Right forelimb (tissue), 1 donor: ENCODE measurements at regions not wholly inside any gene's neighbourhood (a gene's known extent, or its start where the extent isn't known, plus 50 kb on each side); places are given as distances from the start of the nearest gene placed in this dataset.
"Not testable (repeated sequence)": the region's sequence is repeated elsewhere in the genome, so short reads cannot be mapped to it uniquely, and the experiment has no call there.

Source experiments
- DNase-seq: peaks from one replicate; pipeline ENCODE4 v3.0.0-alpha.2; 2018

DNA sequence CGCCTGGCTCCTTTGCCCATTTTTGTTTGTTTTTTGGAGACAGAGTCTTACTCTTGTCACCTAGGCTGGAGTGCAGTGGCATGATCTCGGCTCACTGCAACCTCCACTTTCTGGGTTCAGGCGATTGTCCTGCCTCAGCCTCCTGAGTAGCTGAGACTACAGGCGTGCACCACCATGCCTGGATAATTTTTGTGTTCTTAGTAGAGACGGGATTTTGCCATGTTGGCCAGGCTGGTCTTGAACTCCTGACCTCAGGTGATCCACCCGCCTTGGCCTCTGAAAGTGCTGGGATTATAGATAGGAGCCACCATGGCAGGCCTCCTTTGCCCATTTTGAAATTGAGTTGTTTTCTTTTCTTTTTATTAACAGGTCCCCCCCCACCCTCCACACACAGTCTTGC, 89.4 kb upstream of the TPTE start:
- DNase-seq, result not testable (repeated sequence)

DNA sequence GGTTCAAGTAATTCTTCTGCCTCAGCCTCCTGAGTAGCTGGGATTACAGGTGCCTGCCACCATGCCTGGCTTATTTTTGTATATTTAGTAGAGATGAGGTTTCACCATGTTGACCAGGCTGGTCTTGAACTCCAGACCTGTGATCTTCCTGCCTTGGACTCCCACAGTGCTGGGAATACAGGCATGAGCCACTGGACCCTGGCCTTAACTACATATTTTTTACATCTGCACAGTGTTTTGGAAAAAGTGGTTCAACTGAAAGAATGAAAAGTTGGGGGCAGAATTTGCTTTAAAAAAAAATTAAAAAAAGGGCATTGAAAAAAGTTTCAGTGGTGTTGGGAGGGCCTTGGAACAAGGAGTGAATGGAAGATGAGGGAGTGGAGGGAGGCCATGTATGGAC, 88.9 kb upstream of the TPTE start:
- DNase-seq, result not testable (repeated sequence)

DNA sequence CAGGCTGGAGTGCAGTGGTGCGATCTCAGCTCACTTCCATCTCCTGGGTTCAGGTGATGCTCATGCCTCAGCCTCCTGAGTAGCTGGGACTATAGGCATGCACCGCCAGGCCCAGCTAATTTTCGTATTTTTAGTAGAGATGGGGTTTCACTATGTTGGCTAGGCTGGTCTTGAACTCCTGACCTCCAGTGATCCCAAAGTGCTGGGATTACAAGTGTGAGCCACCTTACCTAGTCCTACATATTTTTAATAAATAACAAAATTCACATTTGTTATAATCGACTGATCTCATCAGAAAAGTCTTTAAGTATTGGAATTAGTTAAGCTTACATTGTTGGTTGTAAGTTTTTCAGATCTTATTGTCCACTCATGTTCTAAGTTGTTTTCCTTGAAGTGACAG, 83.4 kb upstream of the TPTE start:
- DNase-seq, result not testable (repeated sequence)

DNA sequence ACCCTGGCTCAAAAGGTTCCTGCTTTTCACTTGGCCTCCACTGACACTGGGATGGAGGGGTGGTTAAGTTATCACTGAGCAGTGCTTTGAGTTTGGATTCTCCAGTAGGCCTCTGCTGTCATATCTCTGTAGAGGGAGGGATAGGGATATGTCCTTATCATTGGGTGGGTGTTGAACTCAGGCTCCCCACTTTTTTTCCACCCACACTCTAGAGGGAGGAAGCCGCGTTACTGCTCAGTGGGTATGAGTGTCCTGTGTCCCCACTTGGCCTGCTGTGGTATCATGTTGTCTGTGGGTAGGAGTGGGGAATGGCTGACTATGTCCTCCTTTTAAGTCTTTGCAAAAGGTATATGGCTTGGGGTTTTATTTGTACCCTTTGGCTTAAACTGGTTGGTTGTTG, 80.7 kb upstream of the TPTE start:
- DNase-seq, result not testable (repeated sequence)

DNA sequence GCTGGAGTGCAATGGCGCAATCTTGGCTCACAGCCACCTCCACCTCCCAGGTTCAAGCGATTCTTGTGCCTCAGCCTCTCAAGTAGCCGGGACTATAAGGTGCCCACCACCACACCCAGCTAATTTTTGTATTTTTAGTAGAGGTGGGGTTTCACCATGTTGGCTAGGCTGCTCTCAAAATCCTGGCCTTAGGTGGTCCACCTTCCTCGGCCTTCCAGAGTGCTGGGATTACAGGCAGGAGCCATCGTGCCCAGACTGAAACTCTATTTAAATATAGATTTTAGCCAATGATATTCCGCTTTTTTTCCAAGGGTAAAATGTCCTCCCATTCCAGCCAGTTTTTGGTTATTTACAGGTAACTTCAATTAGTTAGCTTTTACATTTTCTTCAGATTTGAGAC, 79.4 kb upstream of the TPTE start:
- DNase-seq, result not testable (repeated sequence)

DNA sequence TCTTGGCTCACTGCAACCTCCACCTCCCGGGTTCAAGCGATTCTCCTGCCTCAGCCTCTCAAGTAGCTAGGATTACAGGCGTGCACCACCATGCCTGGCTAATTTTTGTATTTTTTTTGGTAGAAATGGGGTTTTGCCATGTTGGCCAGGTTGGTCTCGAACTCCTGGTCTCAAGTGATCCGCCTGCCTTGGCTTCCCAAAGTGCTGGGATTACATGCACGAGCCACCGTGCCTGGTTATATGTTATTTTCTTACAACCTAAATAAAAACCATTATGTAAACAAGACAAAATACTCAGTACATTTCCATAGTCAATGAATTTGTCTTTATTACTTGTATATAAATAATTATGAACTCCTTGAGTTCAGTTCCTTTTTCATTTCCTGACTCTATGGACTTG, 75.7 kb upstream of the TPTE start:
- not testable (repeated sequence) for DNase-seq

DNA sequence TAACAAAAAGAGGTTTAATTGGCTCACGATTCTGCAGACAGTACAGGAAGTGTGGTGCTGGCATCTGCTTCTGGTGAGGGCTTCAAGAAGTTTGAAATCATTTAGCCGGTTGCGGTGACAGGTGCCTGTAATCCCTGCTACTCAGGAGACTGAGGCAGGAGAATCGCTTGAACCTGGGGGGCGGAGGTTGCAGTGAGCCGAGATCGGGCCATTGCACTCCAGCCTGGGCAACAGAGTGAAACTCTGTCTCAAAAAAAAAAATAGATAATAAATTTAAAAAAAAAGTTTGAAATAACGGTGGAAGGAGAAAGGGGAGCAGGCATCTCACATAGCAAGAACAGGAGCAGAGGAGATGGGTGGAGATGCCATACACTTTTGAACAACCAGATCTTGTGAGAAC, 71.9 kb upstream of the TPTE start:
- DNase-seq, result not testable (repeated sequence)

DNA sequence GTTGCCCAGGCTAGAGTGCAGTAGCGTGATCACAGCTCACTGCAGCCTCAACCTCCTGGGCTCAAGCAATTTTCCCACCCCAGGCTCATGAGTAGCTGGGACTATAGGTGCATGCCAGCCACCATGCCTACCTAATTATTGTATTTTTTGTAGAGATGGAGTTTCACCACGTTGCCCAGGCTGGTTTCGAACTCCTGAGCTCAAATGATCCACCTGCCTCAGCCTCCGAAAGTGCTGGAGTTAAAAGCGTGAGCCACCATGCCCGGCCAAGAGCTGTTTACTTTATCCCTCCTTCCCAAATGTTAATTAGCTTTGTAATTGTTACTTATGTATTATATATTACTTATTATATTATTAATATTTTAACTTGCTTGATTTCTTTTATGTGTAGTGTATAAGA, 70.1 kb upstream of the TPTE start:
- DNase-seq, result not testable (repeated sequence)

DNA sequence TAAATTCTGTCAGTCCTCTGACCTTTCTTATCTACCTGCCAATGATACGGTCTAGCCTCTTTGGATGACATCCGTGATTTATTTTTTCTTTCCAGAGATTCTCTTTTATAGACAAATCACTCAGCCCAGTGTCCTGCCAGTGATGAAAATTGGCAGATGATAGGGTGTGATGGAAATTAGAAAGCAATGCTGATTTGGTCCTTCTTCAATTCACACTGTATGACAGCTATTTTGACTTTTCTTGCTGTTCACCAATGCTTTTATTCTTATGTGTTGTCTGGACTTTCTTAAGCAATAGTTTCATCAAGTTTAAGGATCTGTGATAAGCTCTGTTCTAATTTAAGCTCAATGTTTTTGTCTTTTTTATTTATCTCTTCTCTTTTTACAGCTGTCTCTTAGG, 63.6 kb upstream of the TPTE start:
- DNase-seq, result not testable (repeated sequence)

DNA sequence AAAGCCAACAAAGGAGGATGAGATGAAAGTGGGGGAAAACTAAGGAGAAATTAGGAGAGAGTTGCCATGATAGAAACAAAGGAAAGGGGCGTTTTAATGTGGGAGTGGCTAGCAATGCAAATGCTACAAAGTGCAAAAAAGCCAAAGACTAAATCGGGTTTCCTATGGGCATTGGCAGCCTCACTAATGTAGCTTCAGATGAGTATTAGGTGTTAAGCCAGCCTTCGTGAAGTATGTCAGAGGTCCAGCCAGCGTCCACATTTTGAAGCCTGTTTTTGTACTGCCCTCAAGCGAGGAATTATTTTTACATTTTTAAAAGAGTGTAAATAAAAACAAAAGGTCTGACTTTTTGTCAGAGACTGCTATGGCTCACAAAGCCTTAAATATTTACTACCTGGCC, 60.4 kb upstream of the TPTE start:
- DNase-seq, result not testable (repeated sequence)

DNA sequence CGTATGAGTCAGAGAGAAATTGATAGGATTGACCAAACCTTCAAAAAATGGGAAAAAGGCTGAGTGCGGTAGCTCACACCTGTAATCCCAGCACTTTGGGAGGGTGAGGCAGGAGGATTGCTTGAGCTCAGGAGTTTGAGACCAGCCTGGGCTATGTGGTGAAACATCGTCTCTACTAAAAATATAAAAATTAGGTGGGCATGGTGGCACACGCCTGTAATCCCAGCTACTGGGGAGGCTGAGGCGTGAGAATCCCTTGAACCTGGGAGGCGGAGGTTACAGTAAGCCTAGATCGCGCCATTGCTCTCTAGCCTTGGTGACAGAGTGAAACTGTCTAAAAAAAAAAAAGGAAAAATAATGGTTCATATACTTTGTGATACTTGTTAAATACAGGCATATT, 59.9 kb upstream of the TPTE start:
- DNase-seq, result not testable (repeated sequence)

DNA sequence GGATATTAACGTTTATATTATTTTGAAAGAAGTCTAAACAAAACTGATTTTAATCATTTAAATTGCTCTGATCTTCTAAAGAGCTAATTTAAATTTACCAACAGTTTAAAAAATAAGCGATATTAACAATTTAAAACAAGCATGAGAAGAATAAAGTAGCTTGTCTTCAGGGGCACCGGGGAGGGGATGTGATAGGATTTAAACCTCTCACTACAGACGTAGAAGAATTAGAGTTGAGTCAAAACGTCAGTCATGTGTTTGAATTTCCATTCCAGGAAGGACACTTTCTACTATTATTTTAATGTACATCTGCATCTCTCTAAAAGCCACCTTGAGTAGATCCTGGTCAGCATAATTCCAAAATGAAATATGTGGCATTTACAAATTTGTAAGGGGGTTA, 58.2 kb upstream of the TPTE start:
- no peak for DNase-seq

DNA sequence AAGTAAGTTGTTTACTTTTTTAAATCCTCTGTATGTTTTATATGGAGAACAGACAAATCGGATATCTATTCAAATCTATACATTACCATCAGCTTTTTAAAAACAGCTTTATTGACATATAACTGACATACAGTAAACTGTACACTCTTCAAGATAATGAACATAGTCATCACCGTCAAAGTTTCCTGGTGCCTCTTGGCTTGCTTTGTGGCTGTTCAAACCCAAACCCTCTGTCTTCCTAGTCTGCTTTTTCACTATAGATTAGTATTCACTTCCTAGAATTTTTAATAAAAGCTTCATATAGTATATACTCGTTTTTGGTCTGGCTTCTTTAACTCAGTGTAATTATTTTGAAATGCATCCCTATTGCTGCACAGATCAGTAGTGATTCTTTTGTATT, 56.4 kb upstream of the TPTE start:
- DNase-seq, result no peak

DNA sequence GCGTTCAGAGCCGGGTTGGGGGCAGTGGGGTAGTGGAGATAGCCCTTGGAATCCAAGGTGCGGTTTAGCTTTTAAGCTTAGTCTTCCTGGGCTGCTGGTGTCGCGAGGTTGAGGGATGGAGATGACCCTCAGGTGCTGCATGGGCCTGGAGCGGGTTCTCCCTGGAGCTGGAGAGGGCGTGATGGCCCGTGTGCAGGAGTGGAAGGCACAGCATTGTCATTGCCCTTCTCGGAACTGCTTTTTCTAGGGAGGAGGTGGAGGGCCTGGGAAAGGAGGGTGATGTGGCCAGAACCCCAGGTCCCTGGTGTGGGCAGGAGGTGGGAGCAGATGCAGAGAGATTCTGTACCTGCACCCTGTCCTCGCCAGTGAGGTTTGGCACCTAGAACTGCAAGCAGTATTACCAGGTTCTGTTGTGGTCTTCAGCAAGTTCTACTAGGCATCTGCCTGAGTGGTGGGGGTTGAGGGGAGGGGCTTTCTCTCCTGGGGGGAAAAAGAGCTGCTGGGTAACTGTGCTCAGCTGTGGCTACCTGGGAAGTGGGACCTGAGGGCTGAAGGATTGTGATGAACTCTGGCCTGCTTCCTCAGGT, 55.8 kb upstream of the TPTE start:
- DNase-seq, result not testable (repeated sequence)

DNA sequence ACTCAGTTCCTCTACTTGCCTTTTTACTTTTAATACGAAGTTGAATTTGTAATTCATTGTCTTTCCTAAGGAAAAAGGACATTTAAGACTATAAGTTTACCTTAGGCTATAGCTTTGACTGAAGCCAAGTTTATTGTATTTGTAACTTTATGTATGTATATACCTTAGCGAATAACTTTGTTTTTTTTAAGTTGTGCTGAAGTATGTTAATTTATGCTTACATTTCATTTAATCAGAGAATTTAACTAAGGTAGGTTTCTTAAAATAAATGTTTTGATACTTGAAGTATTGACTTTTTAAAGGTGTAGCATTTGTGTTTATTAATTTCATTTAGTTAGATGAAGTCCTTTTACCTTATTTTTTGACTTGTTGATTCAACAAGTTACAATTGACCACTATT, 55.2 kb upstream of the TPTE start:
- no peak for DNase-seq
